Breast epithelium (tissue), 4 donors: ENCODE measurements at regions not wholly inside any gene's neighbourhood (a gene's known extent, or its start where the extent isn't known, plus 50 kb on each side); places are given as distances from the start of the nearest gene placed in this dataset.
"Not testable (repeated sequence)": the region's sequence is repeated elsewhere in the genome, so short reads cannot be mapped to it uniquely, and the experiment has no call there.

Source experiments
- DNase-seq, 2 donors: peaks; one replicate each; pipeline ENCODE4 v3.0.0-alpha.2; 2019; ENCODE audit warnings: low spot score in 2 of 2
- H3K27ac ChIP-seq, 2 donors: fragments of 200-600 bp; sonication (generic) in 1 of 2; one replicate each; pipeline ENCODE4 v1.5.1; 2016 to 2019; ENCODE audit warnings: mild to moderate bottlenecking in 1 of 2
- H3K27me3 ChIP-seq, 2 donors: fragments of 200-600 bp; sonication (generic) in 1 of 2; one replicate each; pipeline versions ENCODE4 v1.5.1 to v1.6.0; 2017 to 2019; ENCODE audit warnings: control low read depth in 1 of 2, mild to moderate bottlenecking in 1 of 2
- H3K36me3 ChIP-seq: fragments of 200-600 bp; one replicate; pipeline ENCODE4 v1.5.1; 2019
- H3K4me1 ChIP-seq, 2 donors: fragments of 200-600 bp; sonication (generic); one replicate each; pipeline ENCODE4 v1.5.1; 2016 to 2019; ENCODE audit warnings: control low read depth in 1 of 2
- H3K4me3 ChIP-seq, 3 donors: fragments of 200-600 bp; sonication (generic); 1 replicate in 2 of 3; 2 replicates in 1 of 3; pipeline ENCODE4 v1.5.1; 2016 to 2019; ENCODE audit warnings: mild to moderate bottlenecking in 3 of 3, moderate library complexity in 2 of 3
- H3K9me3 ChIP-seq, 2 donors: fragments of 200-600 bp; sonication (generic) in 1 of 2; one replicate each; pipeline ENCODE4 v1.5.1; 2016 to 2019; ENCODE audit warnings: control low read depth in 1 of 2
- POLR2A ChIP-seq: fragments of 450-650 bp; IDR thresholded peaks from one replicate; pipeline ENCODE4 v1.6.1; 2016; ENCODE audit warnings: antibody characterized with exemption, mild to moderate bottlenecking, moderate library complexity
- POLR2AphosphoS5 ChIP-seq, 3 donors: sonication (generic); formaldehyde crosslinking; IDR thresholded peaks; one replicate each; pipeline ENCODE4 v1.6.1; 2017; ENCODE audit warnings: antibody characterized with exemption in 3 of 3
- intact Hi-C: fragments of 100-400 bp; cut with DNase I; formaldehyde crosslinking; loops from one replicate; pipeline ENCODE4 v1.15.1; 2023; ENCODE audit warnings: low total_unique reads
- TF ChIP-seq, protein P1 (sequence below), 3 donors: fragments of 450-650 bp; IDR thresholded peaks; one replicate each; pipeline ENCODE4 v1.5.1; 2016 to 2017; ENCODE audit warnings: antibody characterized with exemption in 3 of 3, mild to moderate bottlenecking in 3 of 3, moderate library complexity in 3 of 3

DNA sequence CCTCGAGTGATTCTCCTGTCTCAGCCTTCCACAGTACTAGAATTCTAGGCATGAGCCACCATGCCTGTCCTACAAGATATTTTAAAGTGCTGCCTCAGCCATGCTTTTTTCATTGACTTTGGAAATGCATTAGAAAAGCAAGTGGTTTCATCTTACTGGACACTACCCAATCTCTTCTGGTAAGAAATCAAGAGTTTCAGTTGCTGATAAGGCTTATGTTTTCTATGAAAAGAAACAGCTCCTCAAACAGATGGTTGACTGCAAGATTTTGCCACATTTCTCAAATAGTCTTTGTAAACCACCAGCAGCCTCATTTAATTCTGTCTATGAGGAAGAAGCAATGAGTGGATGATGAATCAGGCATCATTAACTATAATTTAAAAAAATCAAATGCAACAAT is 264.5 kb upstream of the LRP1B start:
- Histone ChIP-seq H3K36me3 (no peaks in the 10 kb centered on the region), H3K4me1 (no peaks in the 10 kb centered on the region), H3K9me3 (peaks cover 8 to 20% of the 10 kb centered on the region in 2 donors), H3K4me3 (no peak overlapping the region), H3K27me3 (no peaks in the 10 kb centered on the region), H3K27ac (no peak overlapping the region)
- no peak for DNase-seq
- intact Hi-C loops, result no loop called here
- TF ChIP-seq, protein P1, sequence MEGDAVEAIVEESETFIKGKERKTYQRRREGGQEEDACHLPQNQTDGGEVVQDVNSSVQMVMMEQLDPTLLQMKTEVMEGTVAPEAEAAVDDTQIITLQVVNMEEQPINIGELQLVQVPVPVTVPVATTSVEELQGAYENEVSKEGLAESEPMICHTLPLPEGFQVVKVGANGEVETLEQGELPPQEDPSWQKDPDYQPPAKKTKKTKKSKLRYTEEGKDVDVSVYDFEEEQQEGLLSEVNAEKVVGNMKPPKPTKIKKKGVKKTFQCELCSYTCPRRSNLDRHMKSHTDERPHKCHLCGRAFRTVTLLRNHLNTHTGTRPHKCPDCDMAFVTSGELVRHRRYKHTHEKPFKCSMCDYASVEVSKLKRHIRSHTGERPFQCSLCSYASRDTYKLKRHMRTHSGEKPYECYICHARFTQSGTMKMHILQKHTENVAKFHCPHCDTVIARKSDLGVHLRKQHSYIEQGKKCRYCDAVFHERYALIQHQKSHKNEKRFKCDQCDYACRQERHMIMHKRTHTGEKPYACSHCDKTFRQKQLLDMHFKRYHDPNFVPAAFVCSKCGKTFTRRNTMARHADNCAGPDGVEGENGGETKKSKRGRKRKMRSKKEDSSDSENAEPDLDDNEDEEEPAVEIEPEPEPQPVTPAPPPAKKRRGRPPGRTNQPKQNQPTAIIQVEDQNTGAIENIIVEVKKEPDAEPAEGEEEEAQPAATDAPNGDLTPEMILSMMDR (IDR thresholded peaks at IDR 0.05), result no peak
- TF ChIP-seq POLR2A (no peak), POLR2AphosphoS5 (IDR thresholded peaks at IDR 0.05) (no peak)

- Histone ChIP-seq H3K4me3 (no peak overlapping the region), H3K9me3 (no peaks in the 10 kb centered on the region), H3K36me3 (no peaks in the 10 kb centered on the region), H3K27ac (no peak overlapping the region), H3K27me3 (no peaks in the 10 kb centered on the region), H3K4me1 (no peaks in the 10 kb centered on the region)
- no peak for DNase-seq
- TF ChIP-seq, protein P1 (IDR thresholded peaks at IDR 0.05), result no peak
- no peak for TF ChIP-seq POLR2AphosphoS5 (IDR thresholded peaks at IDR 0.05)
- TF ChIP-seq POLR2A, result no peak
- intact Hi-C loops, result no loop called here
Measured at GRCh38 chr2:142380372-142380771, 249.6 kb upstream of the LRP1B start.

DNA sequence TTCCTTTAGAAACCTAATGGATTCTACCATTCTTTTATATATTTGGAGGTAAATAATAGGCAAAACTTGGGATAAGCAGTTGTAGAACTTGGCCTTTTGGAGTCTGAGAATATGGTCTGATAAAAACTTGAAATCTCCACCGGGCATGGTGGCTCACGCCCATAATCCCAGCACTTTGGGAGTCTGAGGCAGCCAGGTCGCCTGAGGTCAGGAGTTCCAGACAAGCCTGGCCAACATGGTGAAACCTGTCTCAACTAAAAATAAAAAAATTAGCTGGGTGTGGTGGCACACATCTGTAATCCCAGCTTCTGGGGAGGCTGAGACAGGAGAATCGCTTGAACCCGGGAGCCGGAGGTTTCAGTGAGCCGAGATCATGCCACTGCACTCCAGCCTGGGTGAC is 231.3 kb upstream of the LRP1B start:
- H3K36me3 ChIP-seq, H3K4me3 ChIP-seq, DNase-seq, H3K4me1 ChIP-seq, H3K27me3 ChIP-seq, H3K9me3 ChIP-seq, intact Hi-C loops, H3K27ac ChIP-seq: not testable (repeated sequence)

GRCh38 chr2:142347751-142348150 is 216.9 kb upstream of the LRP1B start:
- H3K4me3 ChIP-seq, result no peak overlapping the region
- no peak for DNase-seq
- no peaks in the 10 kb centered on the region for H3K27me3 ChIP-seq
- H3K36me3 ChIP-seq, result peaks cover 4% of the 10 kb centered on the region
- H3K9me3 ChIP-seq, result no peaks in the 10 kb centered on the region
- H3K4me1 ChIP-seq, result no peaks in the 10 kb centered on the region
- intact Hi-C loops, result no loop called here
- TF ChIP-seq POLR2A (no peak), POLR2AphosphoS5 (IDR thresholded peaks at IDR 0.05) (no peak)
- TF ChIP-seq, protein P1 (IDR thresholded peaks at IDR 0.05), result no peak
- H3K27ac ChIP-seq, result no peak overlapping the region

DNA sequence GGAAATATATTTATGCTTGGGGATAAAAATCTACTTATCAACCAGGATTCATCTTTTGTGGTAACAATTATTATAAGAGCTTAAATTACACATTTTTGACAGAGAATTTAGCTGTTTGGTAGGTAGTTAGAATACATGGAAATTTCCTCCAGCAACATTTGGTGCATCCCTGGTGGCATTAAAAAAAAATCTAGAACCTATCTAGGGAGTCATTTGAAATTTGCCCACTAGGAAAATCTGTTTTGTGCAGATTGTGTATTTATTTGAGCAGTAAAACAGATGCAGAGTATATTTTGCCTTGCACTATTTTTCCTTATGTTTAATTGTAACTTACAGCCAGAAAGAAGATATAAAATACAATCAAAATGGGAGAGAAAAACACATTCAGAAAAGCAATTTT is 208.4 kb upstream of the LRP1B start:
- TF ChIP-seq POLR2A, result no peak
- TF ChIP-seq POLR2AphosphoS5 (IDR thresholded peaks at IDR 0.05), result no peak
- TF ChIP-seq, protein P1 (IDR thresholded peaks at IDR 0.05), result no peak
- DNase-seq, result no peak
- Histone ChIP-seq H3K27ac (no peak overlapping the region), H3K27me3 (no peaks in the 10 kb centered on the region), H3K4me1 (no peaks in the 10 kb centered on the region), H3K4me3 (no peak overlapping the region), H3K9me3 (peaks cover 0 to 8% of the 10 kb centered on the region in 2 donors), H3K36me3 (peaks cover 4% of the 10 kb centered on the region)
- intact Hi-C loops, result no loop called here

GRCh38 chr2:142332196-142332595 is 201.4 kb upstream of the LRP1B start:
- Histone ChIP-seq H3K36me3 (no peaks in the 10 kb centered on the region), H3K4me3 (no peak overlapping the region), H3K4me1 (no peaks in the 10 kb centered on the region), H3K9me3 (peaks cover 0 to 10% of the 10 kb centered on the region in 2 donors), H3K27ac (no peak overlapping the region), H3K27me3 (no peaks in the 10 kb centered on the region)
- TF ChIP-seq, protein P1 (IDR thresholded peaks at IDR 0.05), result no peak
- TF ChIP-seq POLR2A (no peak), POLR2AphosphoS5 (IDR thresholded peaks at IDR 0.05) (no peak)
- intact Hi-C loops, result no loop called here
- DNase-seq, result no peak
